Colonic mucosa (tissue), 4 donors: ENCODE measurements at regions not wholly inside any gene's neighbourhood (a gene's known extent, or its start where the extent isn't known, plus 50 kb on each side); places are given as distances from the start of the nearest gene placed in this dataset.

Source experiments
- DNase-seq: peaks from one replicate; pipeline ENCODE4 v3.0.0-alpha.2; 2020
- H3K27ac ChIP-seq: fragments of 200-600 bp; one replicate; pipeline ENCODE4 v1.8.0; 2021
- H3K27me3 ChIP-seq: fragments of 200-600 bp; one replicate; pipeline ENCODE4 v1.8.0; 2021
- H3K36me3 ChIP-seq: fragments of 200-600 bp; one replicate; pipeline ENCODE4 v1.8.0; 2021
- H3K4me1 ChIP-seq: fragments of 200-600 bp; one replicate; pipeline ENCODE4 v1.8.0; 2021; ENCODE audit warnings: mild to moderate bottlenecking
- H3K4me3 ChIP-seq: fragments of 200-600 bp; one replicate; pipeline ENCODE4 v1.8.0; 2021
- H3K9ac ChIP-seq, 2 donors: one replicate each; pipeline ENCODE4 v1.7.0; 2013; ENCODE audit warnings: control low read depth in 2 of 2, low read depth in 2 of 2, low read length in 2 of 2
- H3K9me3 ChIP-seq: fragments of 200-600 bp; one replicate; pipeline ENCODE4 v1.8.0; 2021
- CTCF ChIP-seq: fragments of 200-600 bp; IDR thresholded peaks from one replicate; pipeline ENCODE4 v1.8.0; 2022; ENCODE audit warnings: antibody characterized with exemption, mild to moderate bottlenecking
- intact Hi-C: fragments of 100-400 bp; cut with DNase I; formaldehyde crosslinking; loops from one replicate; pipeline ENCODE4 v1.14.1; 2022
- donor health status: healthy.
- donor health status: DM: no; HTN: no; CAD: no.
- donor health status: DM: no; HTN: no; CAD: no.

DNA sequence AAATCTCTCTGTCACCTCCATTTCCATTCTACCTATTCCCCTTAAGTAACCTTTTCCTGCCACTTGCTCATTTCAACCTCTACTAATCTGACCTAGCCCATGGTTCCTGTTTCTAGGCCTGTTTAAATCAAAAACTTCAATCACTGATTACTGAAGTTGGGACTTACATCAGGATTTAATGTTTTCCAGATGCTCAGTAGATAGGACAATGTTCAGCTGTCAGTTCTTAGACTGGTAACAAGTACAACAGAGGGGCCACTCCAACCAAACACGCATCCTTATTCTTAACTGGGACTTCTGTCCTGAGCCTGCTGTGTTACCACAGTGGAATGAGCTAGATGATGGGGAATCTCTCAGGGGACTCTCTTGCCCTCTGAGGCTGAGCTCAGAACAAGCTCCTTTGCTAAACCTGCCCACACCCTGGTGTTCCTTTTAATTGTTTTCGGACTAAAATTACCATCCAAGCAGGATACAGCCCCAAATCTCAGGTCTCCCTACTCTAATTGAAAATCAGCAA is 974.6 kb downstream of the TTLL7 start:
- no peak for TF ChIP-seq CTCF

GRCh38 chr1:83023212-83023611 is 975.7 kb downstream of the TTLL7 start:
- Histone ChIP-seq H3K4me1 (no peaks in the 10 kb centered on the region), H3K27ac (no peak overlapping the region), H3K27me3 (no peaks in the 10 kb centered on the region), H3K36me3 (no peaks in the 10 kb centered on the region), H3K4me3 (no peak overlapping the region), H3K9ac (no peak overlapping the region), H3K9me3 (no peaks in the 10 kb centered on the region)
- no peak for DNase-seq
- intact Hi-C loops, result no loop called here
- no peak for TF ChIP-seq CTCF

More for the DNA sequence above, 974.6 kb downstream of the TTLL7 start:
- no peak for DNase-seq
- Histone ChIP-seq H3K9ac (no peak overlapping the region), H3K4me3 (no peak overlapping the region), H3K4me1 (no peaks in the 10 kb centered on the region), H3K9me3 (no peaks in the 10 kb centered on the region), H3K27me3 (no peaks in the 10 kb centered on the region), H3K27ac (no peak overlapping the region), H3K36me3 (no peaks in the 10 kb centered on the region)
- intact Hi-C loops, result no loop called here

DNA sequence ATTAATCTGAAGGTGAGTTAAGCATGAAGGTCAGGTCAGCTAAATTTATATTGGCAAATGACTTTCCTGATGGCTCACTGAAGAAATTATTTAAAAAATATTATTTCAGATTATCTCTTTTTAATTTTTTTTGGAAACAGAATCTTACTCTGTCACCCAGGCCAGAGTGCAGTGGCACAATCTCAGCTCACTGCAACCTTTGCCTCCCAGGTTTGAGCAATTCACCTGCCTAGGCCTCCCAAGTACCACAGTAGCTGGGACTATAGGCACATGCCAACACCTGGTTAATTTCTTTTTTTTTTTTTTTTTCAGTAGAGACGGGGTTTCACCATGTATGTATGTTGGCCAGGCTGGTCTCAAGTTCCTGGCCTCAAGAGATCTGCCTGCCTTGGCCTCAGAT is 976.7 kb downstream of the TTLL7 start:
- Histone ChIP-seq H3K4me1 (no peaks in the 10 kb centered on the region), H3K4me3 (no peak overlapping the region), H3K9ac (no peak overlapping the region), H3K9me3 (no peaks in the 10 kb centered on the region), H3K27ac (no peak overlapping the region), H3K27me3 (no peaks in the 10 kb centered on the region), H3K36me3 (no peaks in the 10 kb centered on the region)
- intact Hi-C loops, result no loop called here
- no peak for TF ChIP-seq CTCF
- no peak for DNase-seq

GRCh38 chr1:83017701-83018100 is 981.2 kb downstream of the TTLL7 start:
- H3K4me3 ChIP-seq, result no peak overlapping the region
- no peak overlapping the region for H3K9ac ChIP-seq
- no peaks in the 10 kb centered on the region for H3K4me1 ChIP-seq
- TF ChIP-seq CTCF, result no peak
- DNase-seq, result no peak
- H3K9me3 ChIP-seq, result no peaks in the 10 kb centered on the region
- no peaks in the 10 kb centered on the region for H3K36me3 ChIP-seq
- intact Hi-C loops, result no loop called here
- no peaks in the 10 kb centered on the region for H3K27me3 ChIP-seq
- no peak overlapping the region for H3K27ac ChIP-seq

DNA sequence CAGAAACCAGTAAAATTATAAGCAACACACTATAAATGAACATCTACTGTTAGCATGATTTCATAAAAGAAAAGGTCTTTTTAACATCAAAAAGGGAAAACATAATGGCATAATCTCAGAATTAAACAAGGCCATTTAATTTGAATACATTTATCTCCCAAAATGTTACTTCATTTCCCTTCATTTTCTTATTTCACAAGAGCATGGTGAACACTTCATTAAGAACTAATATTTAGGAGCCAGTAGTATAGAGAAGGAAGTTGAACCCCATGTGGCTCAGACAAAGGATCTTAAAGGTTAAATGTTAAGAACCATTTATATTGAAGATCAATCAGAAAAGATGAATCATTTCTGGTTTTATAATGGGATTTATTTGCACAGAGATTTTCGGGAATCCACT is 981.7 kb downstream of the TTLL7 start:
- intact Hi-C loops, result no loop called here
- H3K27ac ChIP-seq, result no peak overlapping the region

More for the DNA sequence above, 981.7 kb downstream of the TTLL7 start:
- no peak for TF ChIP-seq CTCF
- no peaks in the 10 kb centered on the region for H3K27me3 ChIP-seq
- no peak overlapping the region for H3K4me3 ChIP-seq
- DNase-seq, result no peak
- H3K9ac ChIP-seq, result no peak overlapping the region
- no peaks in the 10 kb centered on the region for H3K9me3 ChIP-seq
- H3K36me3 ChIP-seq, result no peaks in the 10 kb centered on the region
- no peaks in the 10 kb centered on the region for H3K4me1 ChIP-seq
